ENCODE measurements at regions not wholly inside any gene's neighbourhood (a gene's known extent, or its start where the extent isn't known, plus 50 kb on each side); places are given as distances from the start of the nearest gene placed in this dataset.

GRCh38 chr3:78420611-78421010, 1347.2 kb downstream of the ROBO1 start:
- no peaks in the 10 kb centered on the region for H3K4me1 ChIP-seq (ENCODE audit: insufficient read depth, low read length, poor library complexity, severe bottlenecking)
- H3K27ac ChIP-seq (ENCODE audit: low read depth, low read length, poor library complexity, severe bottlenecking): no peak overlapping the region
- ChIA-PET CTCF (ENCODE audit: unreplicated experiment) (no interaction called here), POLR2A (interaction anchor here (0.6 kb wide), 1 partner anchor 611 kb away, joined by 3 read pairs; no protein-coding TSS in a partner anchor)
- TF ChIP-seq CTCF (conservative IDR thresholded peaks at IDR 0.05; ENCODE audit: low read length): no peak
- TF ChIP-seq EZH2phosphoT487 (IDR thresholded peaks at IDR 0.05; ENCODE audit: borderline replicate concordance, low read depth, low read length): no peak
- H3K4me2 ChIP-seq (ENCODE audit: low read length): no peak overlapping the region
- no peaks in the 10 kb centered on the region for H4K20me1 ChIP-seq (ENCODE audit: insufficient read depth, low read length)
- intact Hi-C loops (cut with micrococcal nuclease; ENCODE audit: unreplicated experiment): no loop called here
- H3K9me2 ChIP-seq (ENCODE audit: insufficient read depth, low read length): no peaks in the 10 kb centered on the region
- no peak overlapping the region for H2AFZ ChIP-seq (ENCODE audit: low read length)
- no peak for DNase-seq (ENCODE audit: low spot score)
- no TSS peak for BruUV-seq (replicated peaks)
- H3K9me3 ChIP-seq (ENCODE audit: low read length): no peaks in the 10 kb centered on the region
- H3K36me3 ChIP-seq (ENCODE audit: insufficient read depth, low read length): no peaks in the 10 kb centered on the region
- no peak overlapping the region for H3K4me3 ChIP-seq (ENCODE audit: low read depth, low read length, poor library complexity, severe bottlenecking)
- no peaks in the 10 kb centered on the region for H3K79me2 ChIP-seq (ENCODE audit: insufficient read depth, low read depth, low read length)

GRCh38 chr3:78421247-78421966, 1346.4 kb downstream of the ROBO1 start:
- TF ChIP-seq CTCF (conservative IDR thresholded peaks at IDR 0.05; ENCODE audit: low read length): no peak
- no peak for TF ChIP-seq EZH2phosphoT487 (IDR thresholded peaks at IDR 0.05; ENCODE audit: borderline replicate concordance, low read depth, low read length)
- no peak overlapping the region for H3K27ac ChIP-seq (ENCODE audit: low read depth, low read length, poor library complexity, severe bottlenecking)
- BruUV-seq (replicated peaks): no TSS peak
- H3K4me1 ChIP-seq (ENCODE audit: insufficient read depth, low read length, poor library complexity, severe bottlenecking): no peaks in the 10 kb centered on the region
- H2AFZ ChIP-seq (ENCODE audit: low read length): no peak overlapping the region
- no peak overlapping the region for H3K4me3 ChIP-seq (ENCODE audit: low read depth, low read length, poor library complexity, severe bottlenecking)
- H4K20me1 ChIP-seq (ENCODE audit: insufficient read depth, low read length): no peaks in the 10 kb centered on the region
- H3K9me3 ChIP-seq (ENCODE audit: low read length): no peaks in the 10 kb centered on the region
- ChIA-PET POLR2A (interaction anchor here (0.7 kb wide), 2 partner anchors 239 to 1258 kb away, joined by 3 read pairs; no protein-coding TSS in a partner anchor), CTCF (ENCODE audit: unreplicated experiment) (no interaction called here)
- no peak overlapping the region for H3K4me2 ChIP-seq (ENCODE audit: low read length)
- no peaks in the 10 kb centered on the region for H3K79me2 ChIP-seq (ENCODE audit: insufficient read depth, low read depth, low read length)
- H3K9me2 ChIP-seq (ENCODE audit: insufficient read depth, low read length): no peaks in the 10 kb centered on the region
- intact Hi-C loops (cut with micrococcal nuclease; ENCODE audit: unreplicated experiment): no loop called here
- H3K36me3 ChIP-seq (ENCODE audit: insufficient read depth, low read length): no peaks in the 10 kb centered on the region
- DNase-seq (ENCODE audit: low spot score): no peak

- H3K36me3 ChIP-seq (ENCODE audit: insufficient read depth, low read length): no peaks in the 10 kb centered on the region
Measured at GRCh38 chr3:78424656-78425055, 1343.1 kb downstream of the ROBO1 start.

More at GRCh38 chr3:78424656-78425055, 1343.1 kb downstream of the ROBO1 start:
- H4K20me1 ChIP-seq (ENCODE audit: insufficient read depth, low read length): no peaks in the 10 kb centered on the region
- TF ChIP-seq EZH2phosphoT487 (IDR thresholded peaks at IDR 0.05; ENCODE audit: borderline replicate concordance, low read depth, low read length) (no peak), CTCF (conservative IDR thresholded peaks at IDR 0.05; ENCODE audit: low read length) (no peak)
- POLR2A ChIA-PET: no interaction called here
- H3K27ac ChIP-seq (ENCODE audit: low read depth, low read length, poor library complexity, severe bottlenecking): no peak overlapping the region
- CTCF ChIA-PET (ENCODE audit: unreplicated experiment): no interaction called here
- no peaks in the 10 kb centered on the region for H3K9me3 ChIP-seq (ENCODE audit: low read length)
- BruUV-seq (replicated peaks): no TSS peak
- no peaks in the 10 kb centered on the region for H3K4me1 ChIP-seq (ENCODE audit: insufficient read depth, low read length, poor library complexity, severe bottlenecking)
- H3K79me2 ChIP-seq (ENCODE audit: insufficient read depth, low read depth, low read length): no peaks in the 10 kb centered on the region
- H3K9me2 ChIP-seq (ENCODE audit: insufficient read depth, low read length): no peaks in the 10 kb centered on the region
- no peak for DNase-seq (ENCODE audit: low spot score)
- H3K4me2 ChIP-seq (ENCODE audit: low read length): no peak overlapping the region
- no peak overlapping the region for H3K4me3 ChIP-seq (ENCODE audit: low read depth, low read length, poor library complexity, severe bottlenecking)
- intact Hi-C loops (cut with micrococcal nuclease; ENCODE audit: unreplicated experiment): no loop called here
- H2AFZ ChIP-seq (ENCODE audit: low read length): no peak overlapping the region
